Brain microvascular endothelial cell (primary cell): ENCODE measurements at regions not wholly inside any gene's neighbourhood (a gene's known extent, or its start where the extent isn't known, plus 50 kb on each side); places are given as distances from the start of the nearest gene placed in this dataset.

Experiments
- DNase-seq: peaks from one replicate; pipeline ENCODE4 v3.0.0-alpha.2; 2020
- H3K27ac ChIP-seq: fragments of 250-450 bp; sonication (Bioruptor Pico); 2 replicates; pipeline ENCODE4 v1.5.1; 2020; ENCODE audit warnings: mild to moderate bottlenecking, moderate library complexity
- H3K27me3 ChIP-seq: fragments of 250-450 bp; sonication (Bioruptor Pico); replicated peaks from 2 replicates; pipeline ENCODE4 v1.5.1; 2020; ENCODE audit warnings: mild to moderate bottlenecking
- H3K36me3 ChIP-seq: fragments of 250-450 bp; sonication (Bioruptor Pico); replicated peaks from 2 replicates; pipeline ENCODE4 v1.5.1; 2020; ENCODE audit warnings: mild to moderate bottlenecking
- H3K4me3 ChIP-seq: 2 replicates; pipeline ENCODE4 v1.5.1; 2011; ENCODE audit warnings: low read depth, mild to moderate bottlenecking, control low read depth, low read length, moderate library complexity
- in situ Hi-C: cut with HindIII; loops from 2 replicates; pipeline ENCODE4 v1.10.0; 2017; ENCODE audit warnings: low sequenced_read_pairs, low pct_ligation_motif_present
- TF ChIP-seq, protein P1 (sequence below): IDR thresholded peaks from 2 replicates; pipeline ENCODE4 v1.5.1; 2011; ENCODE audit warnings: low read depth, mild to moderate bottlenecking, moderate library complexity, low read length, control low read depth, inconsistent platforms; ENCODE audit errors: missing control alignments

DNA sequence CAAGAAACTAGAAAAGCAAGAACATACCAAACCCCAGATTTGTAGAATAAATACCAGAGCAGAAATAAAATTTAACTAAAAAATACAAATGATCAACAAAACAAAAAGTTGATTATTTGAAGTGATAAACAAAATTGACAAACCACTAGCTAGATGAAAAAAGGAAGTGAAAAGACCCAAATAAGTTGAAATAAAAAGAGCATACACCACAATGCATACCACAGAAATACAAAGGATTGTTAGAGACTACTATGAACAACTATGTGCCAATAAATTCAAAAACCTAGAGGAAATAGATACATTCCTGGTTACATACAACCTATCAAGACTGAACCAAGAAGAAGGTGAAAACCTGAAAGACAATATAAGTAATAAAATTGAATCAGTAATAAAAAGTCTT, 333.4 kb downstream of the SH2D4B start:
- Histone ChIP-seq H3K4me3 (no peak overlapping the region), H3K27me3 (no peaks in the 10 kb centered on the region), H3K36me3 (no peaks in the 10 kb centered on the region), H3K27ac (no peak overlapping the region)
- no peak for DNase-seq
- in situ Hi-C loops = no loop called here
- TF ChIP-seq, protein P1, sequence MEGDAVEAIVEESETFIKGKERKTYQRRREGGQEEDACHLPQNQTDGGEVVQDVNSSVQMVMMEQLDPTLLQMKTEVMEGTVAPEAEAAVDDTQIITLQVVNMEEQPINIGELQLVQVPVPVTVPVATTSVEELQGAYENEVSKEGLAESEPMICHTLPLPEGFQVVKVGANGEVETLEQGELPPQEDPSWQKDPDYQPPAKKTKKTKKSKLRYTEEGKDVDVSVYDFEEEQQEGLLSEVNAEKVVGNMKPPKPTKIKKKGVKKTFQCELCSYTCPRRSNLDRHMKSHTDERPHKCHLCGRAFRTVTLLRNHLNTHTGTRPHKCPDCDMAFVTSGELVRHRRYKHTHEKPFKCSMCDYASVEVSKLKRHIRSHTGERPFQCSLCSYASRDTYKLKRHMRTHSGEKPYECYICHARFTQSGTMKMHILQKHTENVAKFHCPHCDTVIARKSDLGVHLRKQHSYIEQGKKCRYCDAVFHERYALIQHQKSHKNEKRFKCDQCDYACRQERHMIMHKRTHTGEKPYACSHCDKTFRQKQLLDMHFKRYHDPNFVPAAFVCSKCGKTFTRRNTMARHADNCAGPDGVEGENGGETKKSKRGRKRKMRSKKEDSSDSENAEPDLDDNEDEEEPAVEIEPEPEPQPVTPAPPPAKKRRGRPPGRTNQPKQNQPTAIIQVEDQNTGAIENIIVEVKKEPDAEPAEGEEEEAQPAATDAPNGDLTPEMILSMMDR = no peak

DNA sequence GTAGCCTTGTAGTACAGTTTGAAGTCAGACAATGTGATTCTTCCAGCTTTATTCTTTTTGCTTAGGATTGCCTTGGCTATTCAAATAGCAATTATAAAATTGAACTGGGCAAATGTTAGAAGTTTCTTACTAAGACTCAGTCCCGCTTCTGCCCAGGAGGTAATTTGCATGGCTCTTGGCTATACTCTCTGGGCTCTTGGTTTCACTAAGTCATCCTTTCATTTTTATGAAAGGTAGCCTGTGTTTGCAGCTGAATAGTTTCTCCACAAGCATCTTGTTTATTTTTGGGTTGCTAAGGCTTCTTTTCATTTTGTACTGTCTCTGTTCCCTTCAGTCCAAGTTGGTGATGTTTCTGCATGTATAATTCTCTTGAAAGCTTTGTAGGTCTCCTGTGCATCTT, 340.6 kb downstream of the SH2D4B start:
- Histone ChIP-seq H3K27me3 (no peaks in the 10 kb centered on the region), H3K36me3 (no peaks in the 10 kb centered on the region), H3K27ac (no peak overlapping the region), H3K4me3 (no peak overlapping the region)
- TF ChIP-seq, protein P1 = no peak
- in situ Hi-C loops = no loop called here
- DNase-seq = no peak

DNA sequence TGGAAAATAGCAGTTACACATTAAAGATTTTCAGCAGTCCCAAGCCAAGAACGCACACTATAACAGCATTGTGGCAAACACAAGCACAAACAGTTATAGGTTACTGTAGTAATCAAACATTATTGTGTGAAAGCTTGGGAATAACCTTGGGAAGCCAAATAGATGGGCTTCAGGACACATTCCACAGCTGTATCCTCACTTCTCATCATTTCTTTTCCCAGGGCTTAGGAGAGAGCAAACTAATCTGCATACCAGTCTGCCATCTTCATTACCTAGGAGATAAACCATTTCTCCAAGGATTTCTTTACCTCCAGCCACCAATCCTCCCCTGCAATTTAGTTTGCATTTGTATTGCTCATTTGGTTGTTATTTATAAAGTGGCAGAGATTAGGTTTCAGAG, 352.4 kb downstream of the SH2D4B start:
- in situ Hi-C loops = no loop called here
- DNase-seq = no peak
- TF ChIP-seq, protein P1 = no peak
- Histone ChIP-seq H3K36me3 (no peaks in the 10 kb centered on the region), H3K4me3 (no peak overlapping the region), H3K27me3 (no peaks in the 10 kb centered on the region), H3K27ac (no peak overlapping the region)

DNA sequence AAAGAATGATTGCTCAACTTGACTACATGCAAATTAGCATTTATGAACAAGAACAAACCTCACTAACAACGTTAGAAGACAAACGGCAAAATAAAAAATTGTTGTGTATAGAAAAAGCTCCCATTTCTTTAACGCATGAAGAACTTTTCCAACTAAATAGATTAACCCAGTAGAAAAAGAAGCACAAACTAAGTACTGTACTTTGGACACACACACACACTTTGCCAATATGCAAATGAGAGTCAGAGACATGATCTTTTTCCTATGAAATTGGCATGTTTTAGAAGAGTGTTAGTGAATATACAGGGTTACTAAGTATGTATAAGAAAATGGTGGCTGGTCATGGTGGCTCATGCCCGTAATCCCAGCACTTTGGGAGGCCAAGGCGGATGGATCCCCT, 355.6 kb downstream of the SH2D4B start:
- in situ Hi-C loops = no loop called here
- no peaks in the 10 kb centered on the region for H3K36me3 ChIP-seq
- no peaks in the 10 kb centered on the region for H3K27me3 ChIP-seq

DNA sequence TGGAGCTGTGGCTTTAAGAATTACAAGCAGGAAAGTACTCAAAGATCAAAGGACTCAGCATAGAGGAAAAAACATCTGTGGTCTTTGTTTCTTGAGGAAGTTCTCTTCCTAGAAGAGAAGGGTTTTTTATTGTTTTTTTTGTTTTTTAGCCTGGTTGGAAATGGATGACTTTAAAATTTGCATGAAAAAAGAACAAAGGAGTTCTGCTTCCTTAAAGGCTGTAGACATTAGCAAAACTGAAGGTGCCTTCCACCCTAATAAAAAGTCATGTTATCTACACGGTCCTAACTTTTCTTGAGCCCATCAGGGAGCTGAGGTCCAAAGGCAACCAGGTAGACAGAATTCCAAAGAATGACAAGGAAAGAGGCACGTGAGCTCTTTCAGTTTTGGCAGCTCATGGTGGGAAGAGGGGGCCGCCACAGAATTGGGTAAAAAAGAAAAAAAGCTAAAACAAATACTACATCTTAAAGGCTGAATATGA, 356.6 kb downstream of the SH2D4B start:
- in situ Hi-C loops = no loop called here
- Histone ChIP-seq H3K27ac (no peak overlapping the region), H3K4me3 (no peak overlapping the region), H3K36me3 (no peaks in the 10 kb centered on the region), H3K27me3 (no peaks in the 10 kb centered on the region)
- TF ChIP-seq, protein P1 = no peak
- DNase-seq = no peak

More for the DNA sequence above, 355.6 kb downstream of the SH2D4B start:
- H3K27ac ChIP-seq = no peak overlapping the region
- no peak overlapping the region for H3K4me3 ChIP-seq
- TF ChIP-seq, protein P1 = no peak
- no peak for DNase-seq

DNA sequence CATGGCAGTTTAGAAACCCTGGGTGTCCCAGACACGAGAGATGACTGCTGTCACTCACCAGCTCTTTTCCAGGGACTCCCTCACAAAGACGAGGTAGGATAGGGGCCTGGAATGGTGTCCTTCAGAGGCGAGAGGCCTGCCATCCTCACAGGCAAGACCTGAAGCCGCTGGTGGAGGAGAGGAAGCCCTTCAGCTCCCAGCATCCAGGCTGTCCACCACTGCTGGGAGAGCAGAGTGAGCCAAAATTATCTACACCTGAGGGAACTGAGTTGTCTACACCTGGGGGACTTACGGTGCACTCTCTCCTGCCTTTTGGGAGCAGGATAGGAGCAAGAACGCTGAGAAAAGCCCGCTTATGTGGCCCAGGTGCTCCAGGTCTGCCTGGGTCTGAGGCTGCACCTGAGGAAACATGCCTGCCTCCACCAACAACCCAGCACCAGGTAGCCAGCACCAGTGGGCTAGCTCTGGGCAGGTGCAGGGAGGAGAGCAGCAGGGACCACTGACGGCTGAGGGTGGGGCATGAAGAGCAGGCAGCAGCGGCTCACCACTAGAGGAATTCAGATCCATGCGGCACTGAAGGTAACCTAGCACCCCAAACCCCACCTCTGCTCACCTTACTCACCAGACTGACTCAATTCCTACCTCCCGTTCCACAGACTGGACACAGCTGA, 357.2 kb downstream of the SH2D4B start:
- no peak for DNase-seq
- no peak overlapping the region for H3K27ac ChIP-seq
- in situ Hi-C loops = no loop called here
- H3K4me3 ChIP-seq = no peak overlapping the region
- no peaks in the 10 kb centered on the region for H3K36me3 ChIP-seq
- TF ChIP-seq, protein P1 = no peak
- no peaks in the 10 kb centered on the region for H3K27me3 ChIP-seq
